T-cell (primary cell): ENCODE measurements at regions not wholly inside any gene's neighbourhood (a gene's known extent, or its start where the extent isn't known, plus 50 kb on each side); places are given as distances from the start of the nearest gene placed in this dataset.

Experiments
- ATAC-seq, 4 experiments: fragments of 200-7000 bp in 3 of 4; fragments of 150-1000 bp in 1 of 4; cut with Tn5 transposase; replicated peaks in 1 of 4; 1 replicate in 3 of 4; 2 replicates in 1 of 4; pipeline ENCODE4 v1.10.0; 2021; ENCODE audit warnings: moderate library complexity in 3 of 4, mild to moderate bottlenecking in 2 of 4, moderate number of reproducible peaks in 1 of 4
- CTCF ChIA-PET, 2 donors: fragments of 300-600 bp; sonication (Branson Sonifier 250); formaldehyde crosslinking; loops; one replicate each; lab custom pipeline; 2022; ENCODE audit warnings: antibody characterized with exemption in 2 of 2; lab: Charles Lee
- POLR2A ChIA-PET, 2 donors: fragments of 300-600 bp; sonication (Branson Sonifier 250); formaldehyde crosslinking; loops; one replicate each; lab custom pipeline; 2022; ENCODE audit warnings: antibody characterized with exemption in 2 of 2; lab: Charles Lee
- DNase-seq, 35 experiments: peaks; one replicate each; pipeline versions ENCODE4 v3.0.0 to v3.0.0-alpha.2; 2013 to 2023
- H3K27ac ChIP-seq: one replicate; pipeline ENCODE4 v1.5.1; 2013; ENCODE audit warnings: low read length
- H3K27me3 ChIP-seq, 2 experiments: replicated peaks in 1 of 2; 1 replicate in 1 of 2; 2 replicates in 1 of 2; pipeline versions ENCODE4 v1.6.1 to v1.7.0; 2013; ENCODE audit warnings: low read length in 1 of 2, mixed read lengths in 1 of 2; ENCODE audit not compliant: control insufficient read depth in 2 of 2, insufficient read depth in 2 of 2; ENCODE audit errors: extremely low read depth in 1 of 2
- H3K36me3 ChIP-seq, 2 donors: 1 replicate in 1 of 2; 2 replicates in 1 of 2; pipeline versions ENCODE4 v1.6.1 to v1.7.0; 2013; ENCODE audit warnings: low read length in 1 of 2; ENCODE audit not compliant: control insufficient read depth in 2 of 2, insufficient read depth in 1 of 2; ENCODE audit errors: extremely low read depth in 1 of 2
- H3K4me1 ChIP-seq, 2 experiments: 1 replicate in 1 of 2; 2 replicates in 1 of 2; pipeline versions ENCODE4 v1.6.1 to v1.7.0; 2013; ENCODE audit warnings: low read length in 2 of 2, mixed read lengths in 1 of 2; ENCODE audit not compliant: insufficient read depth in 2 of 2, control insufficient read depth in 1 of 2; ENCODE audit errors: extremely low read depth in 1 of 2
- H3K4me3 ChIP-seq, 2 donors: 1 replicate in 1 of 2; 2 replicates in 1 of 2; pipeline versions ENCODE4 v1.5.1 to v1.7.0; 2013; ENCODE audit warnings: mild to moderate bottlenecking in 2 of 2, low read length in 1 of 2, moderate library complexity in 1 of 2; ENCODE audit not compliant: control insufficient read depth in 1 of 2; ENCODE audit errors: extremely low read depth in 1 of 2
- H3K9me3 ChIP-seq: 2 replicates; pipeline ENCODE4 v1.7.0; 2013
- H3K27ac Mint-ChIP-seq, 2 donors: one replicate each; pipeline ENCODE4 v1.8.0; 2020 to 2021; ENCODE audit warnings: mild to moderate bottlenecking in 2 of 2, mixed read lengths in 2 of 2
- H3K27me3 Mint-ChIP-seq, 2 donors: one replicate each; pipeline ENCODE4 v1.8.0; 2021 to 2022; ENCODE audit warnings: mixed read lengths in 2 of 2
- H3K36me3 Mint-ChIP-seq: one replicate; pipeline ENCODE4 v1.8.0; 2021; ENCODE audit warnings: mixed read lengths
- H3K4me1 Mint-ChIP-seq, 3 donors: one replicate each; pipeline ENCODE4 v1.8.0; 2020 to 2022; ENCODE audit warnings: mixed read lengths in 3 of 3, mild to moderate bottlenecking in 1 of 3
- H3K4me3 Mint-ChIP-seq, 3 donors: one replicate each; pipeline ENCODE4 v1.8.0; 2020 to 2022; ENCODE audit warnings: mild to moderate bottlenecking in 3 of 3, mixed read lengths in 3 of 3, moderate library complexity in 3 of 3
- H3K9me3 Mint-ChIP-seq, 3 donors: one replicate each; pipeline ENCODE4 v1.8.0; 2020 to 2022; ENCODE audit warnings: mixed read lengths in 3 of 3
- WGBS: methylation state at CpG from one replicate; pipeline ENCODE4 v1.1.5; 2013; ENCODE audit warnings: missing lambda C conversion rate; ENCODE audit not compliant: insufficient coverage; 5-methylcytosine and 5-hydroxymethylcytosine counted together

GRCh38 chr4:25533256-25533655 is 122.4 kb upstream of the SLC34A2 start:
- Mint-ChIP-seq H3K4me1 (no peaks in the 10 kb centered on the region), H3K27me3 (peaks cover 9 to 12% of the 10 kb centered on the region in 2 donors), H3K9me3 (no peaks in the 10 kb centered on the region), H3K36me3 (no peaks in the 10 kb centered on the region), H3K4me3 (no peak overlapping the region), H3K27ac (no peak overlapping the region)
- Histone ChIP-seq H3K27ac (no peak overlapping the region), H3K27me3 (peaks cover 0 to 12% of the 10 kb centered on the region in 2 experiments), H3K36me3 (no peaks in the 10 kb centered on the region), H3K9me3 (no peaks in the 10 kb centered on the region), H3K4me3 (no peak overlapping the region), H3K4me1 (no peaks in the 10 kb centered on the region)
- POLR2A ChIA-PET = no interaction called here
- WGBS = no CpG with 5 or more reads among the region's 3 CpGs
- DNase-seq (no peak), ATAC-seq (no peak)
- CTCF ChIA-PET = no interaction called here

GRCh38 chr4:25535278-25535677 is 120.4 kb upstream of the SLC34A2 start:
- Histone ChIP-seq H3K4me3 (no peak overlapping the region), H3K27me3 (peaks cover 0 to 7% of the 10 kb centered on the region in 2 experiments), H3K4me1 (no peaks in the 10 kb centered on the region), H3K9me3 (no peaks in the 10 kb centered on the region), H3K36me3 (no peaks in the 10 kb centered on the region), H3K27ac (no peak overlapping the region)
- H3K9me3 Mint-ChIP-seq = no peaks in the 10 kb centered on the region
- whole genome bisulfite sequencing = no CpG with 5 or more reads among the region's 2 CpGs
- DNase-seq = no peak
- H3K27ac Mint-ChIP-seq = no peak overlapping the region
- peaks cover 7 to 9% of the 10 kb centered on the region in 2 donors for H3K27me3 Mint-ChIP-seq
- CTCF ChIA-PET = interaction anchor here in 1 of 2 donors (1.0 kb wide), 1 partner anchor 16 kb away, joined by 3 read pairs; no protein-coding TSS in a partner anchor
- no peaks in the 10 kb centered on the region for H3K4me1 Mint-ChIP-seq
- POLR2A ChIA-PET = interaction anchor here in 1 of 2 donors (0.5 kb wide), 1 partner anchor 65 kb away, joined by 5 read pairs; no protein-coding TSS in a partner anchor
- ATAC-seq = no peak
- H3K36me3 Mint-ChIP-seq = no peaks in the 10 kb centered on the region
- no peak overlapping the region for H3K4me3 Mint-ChIP-seq

- H3K4me1 ChIP-seq = no peaks in the 10 kb centered on the region
- H3K9me3 Mint-ChIP-seq = no peaks in the 10 kb centered on the region
- DNase-seq (no peak), ATAC-seq (no peak)
- 76% methylated on average over 6 of the region's 10 CpGs for WGBS
- CTCF ChIA-PET = no interaction called here
- no peak overlapping the region for H3K4me3 Mint-ChIP-seq
- H3K27me3 ChIP-seq = peaks cover 0 to 7% of the 10 kb centered on the region in 2 experiments
- no peaks in the 10 kb centered on the region for H3K4me1 Mint-ChIP-seq
- no peak overlapping the region for H3K27ac Mint-ChIP-seq
- no peaks in the 10 kb centered on the region for H3K36me3 Mint-ChIP-seq
- no peak overlapping the region for H3K27ac ChIP-seq
- peaks cover 6 to 7% of the 10 kb centered on the region in 2 donors for H3K27me3 Mint-ChIP-seq
- no peak overlapping the region for H3K4me3 ChIP-seq
- no peaks in the 10 kb centered on the region for H3K36me3 ChIP-seq
- H3K9me3 ChIP-seq = no peaks in the 10 kb centered on the region
- POLR2A ChIA-PET = no interaction called here
Observed at GRCh38 chr4:25535701-25536473, 119.8 kb upstream of the SLC34A2 start.

- Mint-ChIP-seq H3K4me3 (no peak overlapping the region), H3K27me3 (peaks cover 4 to 7% of the 10 kb centered on the region in 2 donors), H3K9me3 (no peaks in the 10 kb centered on the region), H3K4me1 (no peaks in the 10 kb centered on the region), H3K27ac (no peak overlapping the region), H3K36me3 (no peaks in the 10 kb centered on the region)
- H3K4me3 ChIP-seq = no peak overlapping the region
- H3K36me3 ChIP-seq = no peaks in the 10 kb centered on the region
- WGBS = no CpG with 5 or more reads among the region's 7 CpGs
- H3K27me3 ChIP-seq = peaks cover 0 to 7% of the 10 kb centered on the region in 2 experiments
- no peak overlapping the region for H3K27ac ChIP-seq
- POLR2A ChIA-PET = no interaction called here
- H3K4me1 ChIP-seq = no peaks in the 10 kb centered on the region
- DNase-seq = no peak
- ATAC-seq = no peak
- CTCF ChIA-PET = no interaction called here
- H3K9me3 ChIP-seq = no peaks in the 10 kb centered on the region
Observed at GRCh38 chr4:25536564-25537320, 118.9 kb upstream of the SLC34A2 start.

GRCh38 chr4:25538430-25538829 is 117.2 kb upstream of the SLC34A2 start:
- no peaks in the 10 kb centered on the region for H3K36me3 ChIP-seq
- ChIA-PET POLR2A (no interaction called here), CTCF (no interaction called here)
- Mint-ChIP-seq H3K27me3 (peaks cover 3% of the 10 kb centered on the region in 2 donors), H3K4me1 (no peaks in the 10 kb centered on the region), H3K9me3 (no peaks in the 10 kb centered on the region), H3K4me3 (no peak overlapping the region), H3K27ac (no peak overlapping the region), H3K36me3 (no peaks in the 10 kb centered on the region)
- no peaks in the 10 kb centered on the region for H3K9me3 ChIP-seq
- H3K4me3 ChIP-seq = no peak overlapping the region
- no peaks in the 10 kb centered on the region for H3K4me1 ChIP-seq
- ATAC-seq = no peak
- DNase-seq = no peak
- WGBS = 50% methylated on average over 1 of the region's 4 CpGs
- H3K27ac ChIP-seq = no peak overlapping the region
- peaks cover 0 to 4% of the 10 kb centered on the region in 2 experiments for H3K27me3 ChIP-seq

- no peaks in the 10 kb centered on the region for H3K9me3 ChIP-seq
- 86% methylated on average over 2 of the region's 3 CpGs for WGBS
- ATAC-seq (no peak), DNase-seq (no peak)
- H3K4me3 ChIP-seq = no peak overlapping the region
- H3K36me3 ChIP-seq = no peaks in the 10 kb centered on the region
- Mint-ChIP-seq H3K36me3 (no peaks in the 10 kb centered on the region), H3K9me3 (no peaks in the 10 kb centered on the region), H3K4me1 (no peaks in the 10 kb centered on the region), H3K27ac (no peak overlapping the region), H3K27me3 (peaks cover 3% of the 10 kb centered on the region in 2 donors), H3K4me3 (no peak overlapping the region)
- H3K27ac ChIP-seq = no peak overlapping the region
- POLR2A ChIA-PET = no interaction called here
- peaks cover 0 to 4% of the 10 kb centered on the region in 2 experiments for H3K27me3 ChIP-seq
- no peaks in the 10 kb centered on the region for H3K4me1 ChIP-seq
- CTCF ChIA-PET = interaction anchor here in 1 of 2 donors (0.7 kb wide), 1 partner anchor 8 kb away, joined by 3 read pairs; no protein-coding TSS in a partner anchor
Observed at GRCh38 chr4:25539241-25539640, 116.4 kb upstream of the SLC34A2 start.
